HG02588 (cell line): ENCODE measurements at regions not wholly inside any gene's neighbourhood (a gene's known extent, or its start where the extent isn't known, plus 50 kb on each side); places are given as distances from the start of the nearest gene placed in this dataset.
"Not testable (repeated sequence)": the region's sequence is repeated elsewhere in the genome, so short reads cannot be mapped to it uniquely, and the experiment has no call there.

ENCODE experiments used
- ATAC-seq: cut with Tn5 transposase; IDR thresholded peaks from one replicate; pipeline ENCODE4 v1.9.1; 2021; ENCODE audit warnings: mild to moderate bottlenecking, moderate library complexity; ENCODE audit not compliant: unreplicated experiment

DNA sequence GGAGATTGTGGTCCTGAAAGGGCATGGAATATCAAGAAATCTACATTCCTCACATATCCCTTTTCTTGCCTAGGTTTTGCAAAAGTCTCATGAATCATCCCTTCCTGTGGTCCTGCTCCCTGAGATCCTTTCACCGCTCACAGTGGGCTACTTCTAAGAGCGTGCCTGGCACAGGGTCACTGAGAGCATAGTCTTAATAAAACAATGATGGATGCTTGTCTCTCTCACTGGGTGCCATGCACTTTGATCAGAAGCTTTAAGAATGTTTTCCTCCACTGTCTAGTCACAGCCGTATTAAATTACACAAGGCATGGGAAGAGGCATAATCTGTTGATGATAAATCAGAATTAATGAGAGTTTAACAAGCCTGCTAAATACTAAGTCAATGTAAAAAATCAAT, 269.7 kb upstream of the ATP10A start:
- no peak for ATAC-seq

DNA sequence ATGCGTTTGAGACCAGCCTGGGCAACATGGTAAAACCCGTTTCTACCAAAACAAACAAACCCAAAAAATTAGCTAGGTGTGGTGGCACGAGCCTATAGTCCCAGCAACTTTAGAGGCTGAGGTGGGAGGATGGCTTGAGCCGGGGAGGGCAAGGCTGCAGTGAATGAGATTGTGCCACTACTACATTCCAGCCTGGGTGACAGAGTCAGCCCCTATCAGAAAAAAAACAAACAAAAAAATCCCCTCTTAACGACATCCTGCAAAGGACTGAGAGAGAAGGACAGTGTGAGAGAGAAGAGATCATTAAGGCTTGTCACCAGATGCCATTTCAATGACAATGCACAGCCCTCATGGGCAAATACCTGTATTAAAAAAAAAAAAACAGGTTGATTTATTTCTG, 266.7 kb upstream of the ATP10A start:
- ATAC-seq: no peak

DNA sequence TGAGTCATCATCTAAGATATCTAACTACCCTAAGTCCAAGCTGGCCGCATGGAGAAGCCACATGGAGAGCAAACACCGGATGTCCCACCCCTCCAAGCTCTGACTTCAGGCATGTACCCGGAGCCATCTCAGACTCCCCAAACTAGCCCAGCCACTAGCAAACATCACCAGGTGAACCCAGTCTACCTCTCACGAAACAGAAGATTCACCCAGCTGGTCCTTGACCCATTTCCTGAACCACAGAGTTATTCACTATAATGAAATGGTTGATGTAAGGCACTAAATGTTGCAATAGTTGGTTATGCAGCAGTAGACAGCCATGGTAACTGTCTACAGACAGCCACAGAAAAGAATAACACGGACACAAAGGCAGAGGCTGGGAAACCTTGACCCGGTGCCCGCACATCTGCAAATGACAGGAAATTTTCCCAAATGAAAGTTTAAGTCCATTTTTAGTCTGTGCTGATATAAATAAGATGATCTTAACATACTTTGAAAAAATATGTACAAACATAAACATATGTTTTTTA, 265.5 kb upstream of the ATP10A start:
- ATAC-seq: no peak

DNA sequence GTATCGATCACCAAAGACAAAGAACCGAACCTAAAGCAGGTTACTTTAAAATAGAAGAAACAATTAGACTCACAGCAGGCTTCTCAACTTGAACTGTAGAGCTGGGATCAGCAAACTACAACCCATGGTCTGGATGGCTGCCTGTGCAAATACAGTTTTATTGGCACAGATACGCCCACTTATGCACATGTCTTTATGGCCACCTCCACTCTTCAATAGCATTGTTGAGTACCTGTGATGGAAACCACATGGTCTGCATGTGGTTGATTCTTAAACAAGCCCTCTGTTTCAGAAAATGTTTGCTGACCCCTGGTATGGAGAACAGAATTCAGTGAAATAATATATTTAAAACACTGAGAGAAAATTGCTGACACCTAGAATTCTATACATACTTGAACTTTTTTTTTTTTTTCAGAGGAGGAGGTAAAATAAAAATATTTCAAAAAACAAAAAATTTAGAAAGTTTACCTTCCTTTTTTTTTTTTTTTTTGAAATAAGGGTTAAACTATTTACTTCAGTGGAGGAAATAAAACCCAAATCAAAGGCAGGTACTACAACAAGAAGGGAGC, 263.8 kb upstream of the ATP10A start:
- no peak for ATAC-seq

DNA sequence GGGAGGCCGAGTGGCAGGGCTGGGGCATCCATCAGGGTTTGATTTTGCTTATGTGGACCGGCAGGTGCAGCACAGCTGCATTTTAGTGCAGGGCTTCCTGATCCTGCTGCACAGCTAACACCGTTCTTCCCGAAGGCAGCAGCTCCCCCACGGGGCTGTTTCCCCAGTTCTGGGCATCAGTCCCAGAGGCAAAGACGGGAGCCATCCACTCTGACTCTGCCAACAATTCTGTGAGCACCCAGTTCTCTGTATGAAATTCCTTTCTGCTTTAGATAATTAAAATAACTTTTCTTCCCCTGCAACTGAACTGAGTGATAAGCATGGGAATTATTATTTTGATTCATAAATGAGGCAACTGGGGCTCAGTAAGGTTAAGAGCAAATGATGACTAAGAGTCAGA, 262.9 kb upstream of the ATP10A start:
- ATAC-seq: no peak

DNA sequence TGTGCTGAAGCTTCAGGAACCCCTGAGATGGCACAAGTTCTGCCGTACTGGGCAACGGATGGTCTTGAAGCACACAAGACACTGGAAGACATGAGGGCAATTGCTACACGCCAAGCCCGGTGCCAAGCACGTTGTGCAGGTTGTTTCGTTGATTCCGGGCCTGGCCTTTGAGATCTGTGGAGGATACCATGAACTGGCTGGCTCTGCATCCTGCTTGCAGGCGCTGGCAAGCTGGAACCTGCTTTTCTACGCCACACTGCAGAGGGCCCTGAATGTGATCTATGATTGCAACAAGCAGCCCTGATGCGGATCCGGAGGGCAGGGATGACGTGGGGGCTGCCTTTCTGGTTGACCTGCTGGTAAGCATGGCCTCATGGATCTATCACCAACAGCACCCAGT, 262.5 kb upstream of the ATP10A start:
- no peak for ATAC-seq

DNA sequence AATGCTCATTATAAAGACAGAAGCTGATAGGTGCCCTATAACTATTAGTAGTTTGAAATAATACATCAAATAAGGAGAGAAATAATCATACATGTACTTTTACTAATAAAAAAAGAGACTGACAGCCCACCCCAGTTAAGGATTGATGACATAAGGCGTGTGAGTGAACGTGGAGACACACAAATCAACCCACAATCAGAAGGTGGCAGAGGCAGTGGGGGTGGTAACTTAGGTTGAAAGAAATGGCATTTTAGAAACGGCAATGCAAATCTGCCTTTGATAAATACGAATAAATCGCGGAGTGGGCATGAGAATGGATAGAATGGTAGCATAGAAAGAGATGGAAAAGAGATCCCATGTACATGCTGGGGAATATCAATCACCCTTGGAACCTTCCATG, 256.2 kb upstream of the ATP10A start:
- no peak for ATAC-seq

DNA sequence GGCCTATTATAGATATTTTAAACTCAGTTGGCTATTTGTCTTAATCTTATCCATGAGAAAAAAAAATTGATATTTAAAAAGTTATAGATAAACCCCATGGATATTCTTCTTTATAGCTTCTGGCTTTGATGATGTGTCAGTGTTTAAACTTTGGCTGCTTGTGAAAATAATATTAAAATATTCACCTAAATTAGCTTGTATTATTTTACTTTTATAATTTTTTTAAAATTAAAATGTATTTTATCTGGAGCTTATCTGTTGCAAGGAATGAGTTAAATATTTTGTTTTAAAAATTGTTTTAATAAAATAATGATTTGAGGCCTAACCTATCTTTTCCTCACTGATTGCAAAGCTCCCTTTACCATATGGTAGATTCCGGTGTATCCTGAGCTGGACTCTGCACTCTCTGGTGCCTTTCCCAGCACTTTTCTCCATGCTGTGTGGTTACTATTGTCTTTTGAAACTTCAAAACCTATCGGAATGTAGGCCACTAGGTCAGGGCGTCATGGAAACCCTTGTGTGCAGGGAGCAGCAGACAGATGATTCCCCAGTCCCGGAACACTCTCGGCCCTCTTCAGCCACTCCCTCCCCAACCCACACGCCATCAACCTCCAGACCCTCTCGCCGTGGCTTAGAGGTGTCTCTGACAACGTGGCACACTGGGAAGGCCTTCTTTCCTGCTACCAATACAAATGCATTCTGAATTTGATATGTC, 252.3 kb upstream of the ATP10A start:
- ATAC-seq: no peak

DNA sequence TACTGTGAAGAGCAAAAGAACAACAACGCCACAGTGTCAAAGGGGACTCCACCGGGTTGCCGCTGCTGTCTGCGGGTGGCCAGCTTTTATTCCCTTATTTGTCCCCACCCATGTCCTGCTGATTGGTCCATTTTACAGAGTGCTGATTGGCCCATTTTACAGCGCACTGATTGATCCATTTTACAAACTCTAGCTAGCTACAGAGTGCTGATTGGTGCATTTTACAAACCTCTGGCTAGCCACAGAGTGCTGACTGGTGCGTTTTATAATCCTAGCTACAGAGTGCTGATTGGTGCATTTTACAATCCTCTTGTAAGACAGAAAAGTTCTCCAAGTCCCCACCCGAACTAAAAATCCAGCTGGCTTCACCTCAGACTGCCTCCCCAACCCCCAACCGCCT, 251.0 kb upstream of the ATP10A start:
- ATAC-seq: not testable (repeated sequence)

DNA sequence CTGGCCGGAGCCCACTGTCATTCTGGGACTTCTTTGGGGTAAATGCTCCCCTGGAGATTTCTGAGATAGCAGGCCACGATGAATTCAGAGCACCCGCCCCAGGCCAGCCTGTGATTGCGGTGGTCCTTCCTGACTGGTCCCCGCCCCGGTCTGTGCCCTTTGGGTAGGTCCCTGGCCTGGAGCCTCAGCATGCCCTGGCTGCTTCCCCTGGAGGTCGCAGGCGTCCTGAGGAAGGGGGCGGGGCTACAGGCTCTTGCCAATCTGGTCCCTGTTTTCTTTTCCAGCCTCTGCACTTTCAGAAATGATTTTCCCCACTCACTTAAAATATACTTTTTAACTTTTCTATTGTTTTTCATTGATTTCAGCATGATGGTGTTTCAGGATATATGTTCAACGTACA, 250.2 kb upstream of the ATP10A start:
- no peak for ATAC-seq

DNA sequence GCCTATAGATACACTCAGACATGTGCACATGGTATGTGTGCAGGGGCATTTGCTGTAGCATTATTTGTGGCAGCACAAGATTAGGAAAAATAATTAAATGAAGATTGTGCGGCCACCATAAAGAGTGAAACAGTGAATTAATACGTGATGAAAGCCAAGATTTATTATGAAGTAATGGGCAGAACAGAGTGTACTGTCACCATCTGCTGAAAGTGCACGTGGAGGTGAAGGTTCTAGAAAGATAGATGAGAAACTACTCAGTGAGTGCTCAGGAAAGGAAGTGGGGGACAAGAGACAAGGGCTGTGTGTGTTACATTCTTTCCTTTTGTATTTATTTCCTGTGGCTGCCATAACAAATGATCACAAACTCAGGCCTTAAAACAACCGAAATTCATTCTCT, 246.1 kb upstream of the ATP10A start:
- ATAC-seq: no peak

DNA sequence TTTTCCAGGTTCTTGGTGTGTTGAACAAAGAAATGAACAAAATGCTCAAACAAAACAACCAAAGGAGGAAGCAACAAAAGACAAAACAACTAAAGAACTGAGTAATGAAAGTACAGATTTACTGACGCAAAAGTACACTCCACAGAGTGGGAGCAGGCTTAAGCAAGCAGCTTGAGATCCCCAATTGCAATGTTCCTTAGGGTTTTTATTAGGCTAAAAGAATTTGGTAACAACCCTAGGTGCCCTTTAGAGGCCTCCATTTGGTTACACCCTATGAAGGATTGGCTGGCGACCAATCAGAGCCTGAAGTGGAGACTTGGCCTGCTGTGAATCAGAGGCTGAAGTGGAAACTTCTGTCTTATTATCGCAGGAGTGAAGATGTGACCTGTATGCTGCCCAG, 243.4 kb upstream of the ATP10A start:
- no peak for ATAC-seq

DNA sequence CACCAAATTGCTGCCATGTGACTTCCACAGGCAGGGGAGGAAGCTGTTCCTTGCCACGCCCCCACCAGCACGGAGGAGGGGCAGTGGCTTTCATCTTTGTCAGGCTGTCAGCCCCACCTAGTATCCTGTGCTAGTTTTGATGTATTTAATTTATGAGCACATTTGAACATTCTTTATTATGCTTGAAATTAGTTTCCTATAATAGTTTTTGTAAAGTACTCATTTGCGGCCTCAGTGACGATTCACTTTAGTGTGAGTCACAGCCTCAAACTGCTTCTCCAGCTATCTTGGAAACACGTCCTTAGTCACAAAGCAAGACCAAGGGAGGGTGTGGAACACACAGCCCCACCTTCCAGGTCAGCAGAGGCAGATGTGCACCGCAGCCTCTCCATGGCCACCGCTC, 239.9 kb upstream of the ATP10A start:
- no peak for ATAC-seq

DNA sequence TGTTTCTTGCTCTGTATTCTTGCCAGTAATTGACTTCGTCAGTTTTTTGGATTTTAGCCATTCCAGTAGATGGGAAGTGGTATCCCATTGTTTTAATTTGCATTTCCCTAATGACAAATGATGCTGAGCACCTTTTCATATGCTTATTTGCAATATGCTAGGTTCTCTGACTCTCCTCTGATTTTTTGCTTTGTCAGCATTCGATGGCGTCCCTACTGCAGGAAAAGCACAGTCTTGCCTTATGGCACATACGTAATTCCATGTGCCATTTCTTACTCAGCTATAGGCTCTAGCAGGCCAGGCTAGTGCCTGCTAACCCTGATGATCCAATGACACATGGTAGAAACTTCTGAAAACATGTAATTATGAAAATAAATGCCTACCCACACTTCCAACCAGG, 239.2 kb upstream of the ATP10A start:
- ATAC-seq: no peak

DNA sequence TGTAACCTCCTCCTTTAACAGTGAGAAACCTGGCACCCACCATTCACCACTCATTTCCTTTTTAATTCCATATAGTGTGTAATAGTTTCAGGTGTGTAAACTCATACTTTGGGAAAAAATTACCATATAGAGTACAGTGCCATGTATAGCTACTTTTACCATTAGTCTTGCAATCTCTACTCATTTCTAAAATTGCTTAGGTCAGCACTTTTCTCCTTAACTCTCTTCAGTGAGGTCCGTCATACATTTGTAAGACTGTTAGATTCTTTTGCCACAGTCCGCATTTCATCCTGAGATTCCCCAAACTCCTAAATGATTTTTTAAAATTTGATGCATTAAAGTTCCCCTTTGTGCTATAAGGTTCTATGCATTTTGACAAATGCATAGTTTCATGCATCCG, 238.3 kb upstream of the ATP10A start:
- no peak for ATAC-seq

DNA sequence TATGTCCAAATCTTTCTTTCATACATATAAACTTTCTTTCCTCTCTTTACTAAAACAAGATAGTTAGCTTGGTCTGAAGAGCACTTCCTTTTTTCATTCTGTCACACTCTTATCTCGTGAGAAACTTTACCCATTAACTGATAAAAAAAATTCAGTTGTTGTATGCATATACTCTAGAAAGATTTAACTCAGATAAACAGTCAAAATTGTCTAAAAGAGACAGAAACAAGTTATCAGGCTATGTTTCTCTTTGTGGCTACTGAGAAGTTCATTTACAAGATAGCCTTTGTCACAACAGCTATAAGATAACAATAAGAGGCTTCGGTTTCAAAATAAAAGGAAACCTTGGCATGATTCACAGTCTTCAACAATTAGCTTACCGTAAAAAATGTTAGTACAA, 235.7 kb upstream of the ATP10A start:
- ATAC-seq: no peak

DNA sequence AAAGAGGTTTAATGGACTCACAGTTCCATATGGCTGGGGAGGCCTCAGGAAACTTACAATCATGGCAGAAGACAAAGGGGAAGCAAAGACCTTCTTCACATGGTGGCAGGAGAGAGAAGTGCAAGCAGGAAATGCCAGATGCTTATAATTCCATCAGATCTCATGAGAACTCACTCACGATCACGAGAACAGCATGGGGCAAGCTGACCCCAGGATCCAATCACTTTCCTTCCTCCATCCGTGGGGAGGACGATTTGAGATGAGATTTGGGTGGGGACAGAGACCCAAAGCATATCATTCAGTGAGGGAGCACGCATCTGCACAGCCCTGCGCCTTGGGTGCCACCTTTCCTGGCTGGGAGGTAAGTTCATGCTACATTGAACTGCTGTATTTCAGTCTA, 234.1 kb upstream of the ATP10A start:
- ATAC-seq: no peak

DNA sequence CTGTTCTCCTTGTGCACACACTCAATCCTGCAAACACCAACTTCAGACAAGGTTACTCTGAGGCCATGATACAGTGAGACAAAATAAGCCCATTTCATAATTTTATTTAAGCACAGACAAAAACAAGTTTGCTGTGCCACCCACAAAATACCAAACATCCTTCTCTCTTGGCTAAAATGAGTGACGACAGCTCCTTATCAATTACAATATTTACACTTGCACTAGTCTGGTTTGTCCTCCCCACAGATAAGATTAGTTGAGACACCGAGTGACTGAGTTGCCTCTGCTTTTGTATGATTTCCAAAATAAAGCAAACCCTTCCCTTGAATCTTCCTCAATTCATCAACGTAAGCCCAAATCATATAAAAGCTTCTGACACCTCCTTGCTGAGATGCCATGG, 233.5 kb upstream of the ATP10A start:
- ATAC-seq: no peak

DNA sequence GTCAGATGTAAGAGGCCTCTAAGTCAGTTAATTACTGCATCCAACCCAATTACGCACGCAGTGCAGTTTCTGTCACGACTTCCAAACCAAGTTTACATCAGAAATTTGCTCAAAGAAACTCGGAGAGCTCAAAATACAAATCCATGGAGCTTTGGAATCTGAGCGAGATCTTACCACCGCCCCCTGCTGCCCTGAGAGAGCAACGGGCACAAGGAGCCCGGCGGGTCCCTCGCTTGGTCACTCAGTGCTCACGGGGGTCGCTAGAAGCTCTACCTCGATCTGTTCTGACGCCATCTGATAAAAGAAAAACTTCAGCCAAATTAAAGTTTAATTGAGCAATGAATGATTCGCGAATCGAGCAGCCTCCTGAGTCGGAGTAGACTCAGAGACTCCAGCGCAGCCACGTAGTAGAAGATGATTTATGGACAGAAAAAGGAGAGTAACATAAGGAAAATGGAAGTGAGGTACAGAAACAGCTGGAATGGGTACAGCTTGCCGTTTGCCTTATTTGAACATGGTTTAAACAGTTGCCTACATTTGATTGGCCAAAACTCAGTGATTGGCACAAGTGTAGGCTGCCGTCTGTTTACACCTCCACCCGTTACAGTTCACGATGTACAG, 232.7 kb upstream of the ATP10A start:
- ATAC-seq: no peak

DNA sequence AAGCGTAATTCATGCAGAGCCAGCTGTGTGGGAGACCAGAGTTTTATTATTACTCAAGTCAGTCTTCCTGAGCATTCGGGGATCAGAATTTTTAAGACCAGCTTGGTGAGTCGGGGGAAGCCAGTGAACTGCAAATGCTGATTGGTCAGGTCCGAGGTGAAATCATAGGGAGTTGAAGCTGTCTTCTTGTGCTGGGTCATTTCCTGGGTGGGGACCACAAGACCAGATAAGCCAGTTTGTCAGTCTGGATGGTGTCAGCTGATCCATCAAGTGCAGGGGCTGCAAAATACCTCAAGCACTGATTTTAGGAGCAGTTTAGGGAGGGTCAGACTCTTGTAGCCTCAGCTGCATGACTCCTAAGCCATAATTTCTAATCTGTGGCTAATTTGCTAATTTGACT, 228.1 kb upstream of the ATP10A start:
- no peak for ATAC-seq

DNA sequence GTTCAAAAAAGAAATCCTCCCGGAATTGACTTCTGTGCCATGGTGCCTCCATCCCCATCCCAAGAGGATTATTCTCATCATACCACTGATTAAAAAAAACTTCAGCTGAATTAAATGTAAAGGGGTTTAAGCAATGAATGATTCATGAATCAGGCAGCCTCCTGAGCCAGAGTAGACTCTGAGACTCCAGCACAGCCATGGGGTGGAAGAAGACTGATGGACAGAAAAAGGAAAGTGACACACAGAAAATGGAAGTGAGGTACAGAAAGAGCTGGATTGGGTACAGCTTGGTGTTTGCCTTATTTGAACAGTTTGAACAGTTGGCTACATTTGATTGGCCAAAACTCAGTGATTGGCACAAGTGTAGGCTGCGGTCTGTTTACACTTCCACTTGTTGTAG, 224.8 kb upstream of the ATP10A start:
- no peak for ATAC-seq

DNA sequence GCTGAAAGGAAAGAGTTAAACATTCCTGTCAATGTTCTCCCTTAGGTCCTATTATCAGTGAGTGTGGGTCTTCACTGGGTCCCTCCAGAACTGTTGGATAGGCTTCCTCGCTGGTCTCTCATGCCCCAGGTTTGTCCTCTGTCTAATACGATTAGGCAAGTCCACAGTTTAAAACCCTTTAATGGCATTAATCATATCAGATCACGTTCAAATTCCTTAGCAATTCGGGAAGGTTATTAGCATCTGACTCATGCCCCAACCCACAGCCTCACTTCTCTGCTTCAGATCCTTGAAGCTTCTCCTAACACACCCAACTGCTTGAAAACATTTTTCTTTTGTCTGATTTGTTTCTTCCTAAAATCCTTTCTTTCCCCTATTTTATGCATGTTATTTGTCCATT, 224.3 kb upstream of the ATP10A start:
- no peak for ATAC-seq
